ENCODE measurements at regions not wholly inside any gene's neighbourhood (a gene's known extent, or its start where the extent isn't known, plus 50 kb on each side); places are given as distances from the start of the nearest gene placed in this dataset.

GRCh38 chr10:44115516-44115915 lies 269.4 kb downstream of the CXCL12 start:
- TF ChIP-seq POLR2A (IDR thresholded peaks at IDR 0.05): no peak
- TF ChIP-seq CTCF (IDR thresholded peaks at IDR 0.05): no peak
- TF ChIP-seq POLR2AphosphoS5 (IDR thresholded peaks at IDR 0.05): no peak
